ENCODE measurements at regions not wholly inside any gene's neighbourhood (a gene's known extent, or its start where the extent isn't known, plus 50 kb on each side); places are given as distances from the start of the nearest gene placed in this dataset.

- ATAC-seq (no peak), DNase-seq (ENCODE audit: low read depth, low spot score) (no peak)
- H3K4me2 ChIP-seq (ENCODE audit: low read length): no peak overlapping the region
- POLR2A ChIA-PET: no interaction called here
- no peaks in the 10 kb centered on the region for H3K9me2 ChIP-seq (ENCODE audit: insufficient read depth)
- H4K20me1 ChIP-seq (ENCODE audit: insufficient read depth): no peaks in the 10 kb centered on the region
- no peaks in the 10 kb centered on the region for H3K36me3 ChIP-seq (ENCODE audit: control insufficient read depth in 1 of 2, insufficient read depth in 2 of 2, low read length in 2 of 2)
- intact Hi-C loops (cut with micrococcal nuclease): no loop called here
- CTCF ChIA-PET: no interaction called here
- BruUV-seq (replicated peaks): no TSS peak
- no peaks in the 10 kb centered on the region for H3K27me3 ChIP-seq (ENCODE audit: insufficient read depth, low read length)
- no peak overlapping the region for H3K9ac ChIP-seq (ENCODE audit: low read length)
- H3K27ac ChIP-seq (ENCODE audit: low read depth, low read length): no peak overlapping the region
- no peaks in the 10 kb centered on the region for H3K4me1 ChIP-seq (ENCODE audit: control insufficient read depth in 1 of 2, insufficient read depth in 2 of 2, low read length in 2 of 2)
- no peaks in the 10 kb centered on the region for H3K9me3 ChIP-seq (ENCODE audit: control insufficient read depth in 1 of 2, insufficient read depth in 1 of 2, low read depth in 1 of 2, low read length in 2 of 2)
- RAD21 ChIA-PET (ENCODE audit: low non-redundant PET in 1 of 2, low total read pairs in 2 of 2, uncharacterized antibody in 2 of 2, unreplicated experiment in 2 of 2): no interaction called here
- no peak overlapping the region for H3K4me3 ChIP-seq (replicated peaks in 1 of 2; ENCODE audit: low read depth in 1 of 2, low read length in 2 of 2)
- H3K79me2 ChIP-seq (ENCODE audit: insufficient read depth, low read length): no peaks in the 10 kb centered on the region
- TF ChIP-seq TCF7L2 (IDR thresholded peaks at IDR 0.05; ENCODE audit: borderline replicate concordance, extremely low read depth, insufficient read depth, insufficient read length) (no peak), ZFX (IDR thresholded peaks at IDR 0.05) (no peak), REST (IDR thresholded peaks at IDR 0.05; ENCODE audit: low read depth) (no peak), EZH2 (IDR thresholded peaks at IDR 0.05) (no peak), CEBPB (IDR thresholded peaks at IDR 0.05; ENCODE audit: low read depth) (no peak), JUND (IDR thresholded peaks at IDR 0.05) (no peak), POLR2AphosphoS5 (IDR thresholded peaks at IDR 0.05; ENCODE audit: low read depth, low read length) (no peak), CBX3 (IDR thresholded peaks at IDR 0.05; ENCODE audit: low read depth) (no peak), ZNF274 (IDR thresholded peaks at IDR 0.05; ENCODE audit: low read depth, low read length) (no peak), FOSL1 (IDR thresholded peaks at IDR 0.05; ENCODE audit: low read depth) (no peak), POLR2A (IDR thresholded peaks at IDR 0.05; ENCODE audit: borderline replicate concordance, extremely low read depth, insufficient read depth, insufficient read length) (no peak)
- TF ChIP-seq, protein P1, sequence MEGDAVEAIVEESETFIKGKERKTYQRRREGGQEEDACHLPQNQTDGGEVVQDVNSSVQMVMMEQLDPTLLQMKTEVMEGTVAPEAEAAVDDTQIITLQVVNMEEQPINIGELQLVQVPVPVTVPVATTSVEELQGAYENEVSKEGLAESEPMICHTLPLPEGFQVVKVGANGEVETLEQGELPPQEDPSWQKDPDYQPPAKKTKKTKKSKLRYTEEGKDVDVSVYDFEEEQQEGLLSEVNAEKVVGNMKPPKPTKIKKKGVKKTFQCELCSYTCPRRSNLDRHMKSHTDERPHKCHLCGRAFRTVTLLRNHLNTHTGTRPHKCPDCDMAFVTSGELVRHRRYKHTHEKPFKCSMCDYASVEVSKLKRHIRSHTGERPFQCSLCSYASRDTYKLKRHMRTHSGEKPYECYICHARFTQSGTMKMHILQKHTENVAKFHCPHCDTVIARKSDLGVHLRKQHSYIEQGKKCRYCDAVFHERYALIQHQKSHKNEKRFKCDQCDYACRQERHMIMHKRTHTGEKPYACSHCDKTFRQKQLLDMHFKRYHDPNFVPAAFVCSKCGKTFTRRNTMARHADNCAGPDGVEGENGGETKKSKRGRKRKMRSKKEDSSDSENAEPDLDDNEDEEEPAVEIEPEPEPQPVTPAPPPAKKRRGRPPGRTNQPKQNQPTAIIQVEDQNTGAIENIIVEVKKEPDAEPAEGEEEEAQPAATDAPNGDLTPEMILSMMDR (IDR thresholded peaks at IDR 0.05 in 2 of 3, conservative IDR thresholded peaks at IDR 0.05 in 1 of 3; ENCODE audit: borderline replicate concordance in 1 of 3, insufficient read depth in 1 of 3, low read depth in 2 of 3, low read length in 2 of 3): no peak
- H2AFZ ChIP-seq (ENCODE audit: low read depth, low read length, poor library complexity, severe bottlenecking): no peak overlapping the region
Measured at GRCh38 chr9:108600896-108601295, 254.9 kb downstream of the ACTL7B start.

Measured in HCT116 (cell line).